ENCODE measurements at regions not wholly inside any gene's neighbourhood (a gene's known extent, or its start where the extent isn't known, plus 50 kb on each side); places are given as distances from the start of the nearest gene placed in this dataset.

DNA sequence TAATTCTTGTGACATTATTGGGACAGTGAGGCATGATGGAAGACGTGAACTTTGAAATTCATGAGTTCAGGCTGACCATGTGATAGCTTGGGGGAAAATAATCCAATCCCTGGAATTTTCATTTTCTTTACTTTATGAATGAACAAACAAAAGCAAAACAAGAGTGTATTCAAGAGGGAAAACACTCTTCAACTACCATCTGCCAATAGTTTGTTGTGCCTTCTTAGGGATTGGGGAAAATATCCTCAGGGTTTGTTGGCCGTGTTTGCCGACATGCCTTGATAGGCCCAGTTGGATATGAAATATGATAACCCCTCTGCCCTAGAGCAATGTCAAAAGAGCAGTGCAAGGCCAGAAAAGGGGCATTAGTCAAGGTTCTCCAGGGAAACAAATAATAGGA is 80.8 kb upstream of the CLNK start:
- no peak for TF ChIP-seq GABPB1 (CRISPR knock-in tag; IDR thresholded peaks at IDR 0.05)
- TF ChIP-seq, protein P1, sequence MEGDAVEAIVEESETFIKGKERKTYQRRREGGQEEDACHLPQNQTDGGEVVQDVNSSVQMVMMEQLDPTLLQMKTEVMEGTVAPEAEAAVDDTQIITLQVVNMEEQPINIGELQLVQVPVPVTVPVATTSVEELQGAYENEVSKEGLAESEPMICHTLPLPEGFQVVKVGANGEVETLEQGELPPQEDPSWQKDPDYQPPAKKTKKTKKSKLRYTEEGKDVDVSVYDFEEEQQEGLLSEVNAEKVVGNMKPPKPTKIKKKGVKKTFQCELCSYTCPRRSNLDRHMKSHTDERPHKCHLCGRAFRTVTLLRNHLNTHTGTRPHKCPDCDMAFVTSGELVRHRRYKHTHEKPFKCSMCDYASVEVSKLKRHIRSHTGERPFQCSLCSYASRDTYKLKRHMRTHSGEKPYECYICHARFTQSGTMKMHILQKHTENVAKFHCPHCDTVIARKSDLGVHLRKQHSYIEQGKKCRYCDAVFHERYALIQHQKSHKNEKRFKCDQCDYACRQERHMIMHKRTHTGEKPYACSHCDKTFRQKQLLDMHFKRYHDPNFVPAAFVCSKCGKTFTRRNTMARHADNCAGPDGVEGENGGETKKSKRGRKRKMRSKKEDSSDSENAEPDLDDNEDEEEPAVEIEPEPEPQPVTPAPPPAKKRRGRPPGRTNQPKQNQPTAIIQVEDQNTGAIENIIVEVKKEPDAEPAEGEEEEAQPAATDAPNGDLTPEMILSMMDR (IDR thresholded peaks at IDR 0.05), result no peak
- TF ChIP-seq, protein P2, sequence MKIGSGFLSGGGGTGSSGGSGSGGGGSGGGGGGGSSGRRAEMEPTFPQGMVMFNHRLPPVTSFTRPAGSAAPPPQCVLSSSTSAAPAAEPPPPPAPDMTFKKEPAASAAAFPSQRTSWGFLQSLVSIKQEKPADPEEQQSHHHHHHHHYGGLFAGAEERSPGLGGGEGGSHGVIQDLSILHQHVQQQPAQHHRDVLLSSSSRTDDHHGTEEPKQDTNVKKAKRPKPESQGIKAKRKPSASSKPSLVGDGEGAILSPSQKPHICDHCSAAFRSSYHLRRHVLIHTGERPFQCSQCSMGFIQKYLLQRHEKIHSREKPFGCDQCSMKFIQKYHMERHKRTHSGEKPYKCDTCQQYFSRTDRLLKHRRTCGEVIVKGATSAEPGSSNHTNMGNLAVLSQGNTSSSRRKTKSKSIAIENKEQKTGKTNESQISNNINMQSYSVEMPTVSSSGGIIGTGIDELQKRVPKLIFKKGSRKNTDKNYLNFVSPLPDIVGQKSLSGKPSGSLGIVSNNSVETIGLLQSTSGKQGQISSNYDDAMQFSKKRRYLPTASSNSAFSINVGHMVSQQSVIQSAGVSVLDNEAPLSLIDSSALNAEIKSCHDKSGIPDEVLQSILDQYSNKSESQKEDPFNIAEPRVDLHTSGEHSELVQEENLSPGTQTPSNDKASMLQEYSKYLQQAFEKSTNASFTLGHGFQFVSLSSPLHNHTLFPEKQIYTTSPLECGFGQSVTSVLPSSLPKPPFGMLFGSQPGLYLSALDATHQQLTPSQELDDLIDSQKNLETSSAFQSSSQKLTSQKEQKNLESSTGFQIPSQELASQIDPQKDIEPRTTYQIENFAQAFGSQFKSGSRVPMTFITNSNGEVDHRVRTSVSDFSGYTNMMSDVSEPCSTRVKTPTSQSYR (CRISPR knock-in tag; IDR thresholded peaks at IDR 0.05), result no peak
- no peak for TF ChIP-seq ZNF232 (CRISPR knock-in tag; IDR thresholded peaks at IDR 0.05)
- no peak for TF ChIP-seq CREM (CRISPR knock-in tag; IDR thresholded peaks at IDR 0.05)
- TF ChIP-seq, protein P3, sequence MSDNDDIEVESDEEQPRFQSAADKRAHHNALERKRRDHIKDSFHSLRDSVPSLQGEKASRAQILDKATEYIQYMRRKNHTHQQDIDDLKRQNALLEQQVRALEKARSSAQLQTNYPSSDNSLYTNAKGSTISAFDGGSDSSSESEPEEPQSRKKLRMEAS (CRISPR knock-in tag; IDR thresholded peaks at IDR 0.05), result no peak
- TF ChIP-seq JUN (CRISPR knock-in tag; IDR thresholded peaks at IDR 0.05), result no peak
- TF ChIP-seq ZBTB21 (CRISPR knock-in tag; IDR thresholded peaks at IDR 0.05; ENCODE audit: borderline replicate concordance), result no peak
